ENCODE measurements at regions not wholly inside any gene's neighbourhood (a gene's known extent, or its start where the extent isn't known, plus 50 kb on each side); places are given as distances from the start of the nearest gene placed in this dataset.

DNA sequence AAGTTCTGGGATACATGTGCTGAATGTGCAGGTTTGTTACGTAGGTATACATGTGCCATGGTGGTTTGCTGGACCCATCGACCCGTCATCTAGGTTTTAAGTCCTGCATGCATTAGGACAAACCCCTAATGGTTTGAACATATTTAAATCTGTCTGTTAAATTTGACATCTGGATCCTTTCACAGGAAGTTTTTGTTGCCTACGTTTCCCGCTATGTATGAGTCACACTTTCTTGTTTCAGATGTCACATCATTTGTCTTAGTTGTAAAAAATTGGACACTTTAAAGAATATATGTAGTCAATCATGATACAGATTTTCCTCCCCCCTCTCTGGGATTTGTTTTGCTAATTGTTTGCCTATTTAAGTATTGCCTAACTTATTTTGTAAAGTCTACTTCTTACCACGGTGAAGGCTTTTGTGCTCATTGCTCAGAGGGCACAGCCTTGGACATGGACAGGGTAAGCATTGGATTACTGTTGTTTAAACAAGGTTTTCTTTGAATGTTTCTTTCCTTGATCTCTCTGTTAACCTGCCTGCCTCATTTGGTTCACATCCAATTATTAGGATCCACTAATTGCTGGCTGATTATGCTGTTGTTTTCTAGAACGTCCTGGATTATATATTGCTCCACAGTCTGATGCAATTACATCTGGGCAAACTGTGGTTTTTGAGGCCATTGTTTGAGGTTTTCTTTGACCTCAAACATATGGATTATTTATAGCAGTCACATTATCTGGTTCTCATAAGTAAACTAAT, 1441.4 kb downstream of the AACS start:
- DNase-seq (ENCODE audit: low read depth) = no peak

DNA sequence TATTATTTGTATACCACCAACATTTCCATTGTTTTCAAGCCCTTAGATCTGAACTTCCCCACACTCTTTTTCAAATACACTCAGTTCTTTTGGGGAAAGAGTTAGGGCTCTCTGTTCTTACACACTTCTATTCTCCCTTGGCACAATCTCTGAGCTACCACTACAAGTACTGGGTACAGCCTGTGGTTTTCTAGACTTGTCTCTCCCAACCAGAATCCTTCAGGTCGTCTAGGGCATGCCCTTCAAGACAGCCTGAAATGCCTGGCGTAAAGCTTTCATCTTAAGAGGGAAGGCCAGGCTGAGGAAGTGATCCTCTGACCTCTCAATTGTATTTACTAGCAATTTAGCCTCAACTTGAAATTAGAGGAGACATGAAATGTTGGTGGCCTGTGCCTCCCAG, 1442.0 kb downstream of the AACS start:
- no peak for DNase-seq (ENCODE audit: low read depth)

GRCh38 chr12:126509572-126509971, 1444.3 kb downstream of the AACS start:
- no peak for DNase-seq (ENCODE audit: low read depth)

GRCh38 chr12:126510630-126511029, 1445.4 kb downstream of the AACS start:
- DNase-seq (ENCODE audit: low read depth) = no peak

DNA sequence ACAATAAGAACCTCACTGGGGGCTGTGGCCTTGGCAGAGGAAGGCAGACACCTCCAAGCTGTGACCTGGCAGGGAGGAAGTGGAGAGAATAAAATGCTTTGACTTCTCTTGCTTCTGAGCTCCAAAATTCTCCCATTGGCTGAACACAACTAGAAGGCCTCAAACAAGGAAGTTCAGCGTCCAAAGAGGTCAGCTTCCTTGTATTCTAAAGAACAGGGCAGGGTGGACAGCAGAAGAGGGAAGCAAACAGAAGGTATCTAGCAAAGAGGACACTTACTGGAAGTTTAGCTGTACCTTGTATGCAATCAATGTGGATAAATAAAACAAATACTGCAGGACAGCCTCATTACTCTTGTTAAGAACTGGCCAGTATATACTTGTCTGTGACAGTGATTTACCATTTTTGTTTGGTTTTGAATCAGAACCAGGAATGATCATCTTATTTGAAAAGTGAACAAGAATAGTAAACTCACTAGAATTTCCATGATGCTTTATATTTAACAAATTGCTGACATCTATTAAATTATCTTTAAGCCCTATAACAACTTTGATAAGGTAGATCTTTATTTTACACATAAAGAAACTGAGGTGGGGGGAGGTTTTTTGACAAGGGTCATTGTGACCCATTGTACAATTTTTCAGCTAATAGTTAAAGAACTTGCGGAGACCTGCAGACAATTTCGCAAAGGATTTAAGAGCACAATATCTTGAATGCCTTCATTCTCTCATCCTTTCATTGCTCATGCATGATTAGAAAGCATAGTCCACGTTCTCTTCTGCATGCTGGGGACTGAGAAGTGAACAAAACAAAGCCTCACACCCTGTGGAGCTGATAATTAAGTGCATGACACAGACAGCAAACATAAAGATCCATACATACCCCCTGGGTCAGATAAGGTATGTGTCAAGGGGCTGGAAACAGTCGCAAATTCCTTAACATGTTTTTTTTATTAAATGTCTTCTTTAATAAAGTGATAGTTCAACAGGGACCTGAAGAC, 1448.0 kb downstream of the AACS start:
- no peak for DNase-seq (ENCODE audit: low read depth)

DNA sequence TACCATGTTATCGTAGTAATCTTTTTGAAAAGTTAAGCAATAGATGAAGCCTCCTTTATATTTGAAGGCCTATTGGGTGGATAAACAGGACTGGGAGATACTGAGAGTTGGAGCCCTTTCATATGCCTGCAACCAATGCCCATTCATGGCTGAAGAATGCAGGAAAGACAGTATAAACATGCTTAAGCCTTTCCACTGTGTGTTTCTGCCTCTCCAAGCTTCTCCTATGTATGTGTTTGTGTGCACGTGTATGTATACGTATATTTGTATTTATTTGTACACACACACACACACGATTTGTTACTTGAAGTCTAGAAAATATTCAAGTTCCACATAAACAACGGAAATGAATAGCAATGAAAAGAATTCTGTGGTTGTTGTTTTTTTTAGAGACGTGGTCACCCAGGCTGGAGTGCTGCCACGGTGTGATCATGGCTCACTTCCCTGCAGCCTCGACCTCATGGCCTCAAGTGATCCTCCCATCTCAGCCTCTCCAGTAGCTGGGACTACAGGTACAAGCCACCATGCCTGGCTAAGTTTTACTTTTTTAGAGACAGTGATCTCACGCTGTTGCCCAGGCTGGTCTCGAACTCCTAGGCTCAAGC, 1453.5 kb downstream of the AACS start:
- no peak for DNase-seq (ENCODE audit: low read depth)

- DNase-seq (ENCODE audit: low read depth) = no peak
Observed at GRCh38 chr12:126519833-126520232, 1454.6 kb downstream of the AACS start.

- DNase-seq (ENCODE audit: low read depth) = no peak
Observed at GRCh38 chr12:126523891-126524290, 1458.7 kb downstream of the AACS start.

DNA sequence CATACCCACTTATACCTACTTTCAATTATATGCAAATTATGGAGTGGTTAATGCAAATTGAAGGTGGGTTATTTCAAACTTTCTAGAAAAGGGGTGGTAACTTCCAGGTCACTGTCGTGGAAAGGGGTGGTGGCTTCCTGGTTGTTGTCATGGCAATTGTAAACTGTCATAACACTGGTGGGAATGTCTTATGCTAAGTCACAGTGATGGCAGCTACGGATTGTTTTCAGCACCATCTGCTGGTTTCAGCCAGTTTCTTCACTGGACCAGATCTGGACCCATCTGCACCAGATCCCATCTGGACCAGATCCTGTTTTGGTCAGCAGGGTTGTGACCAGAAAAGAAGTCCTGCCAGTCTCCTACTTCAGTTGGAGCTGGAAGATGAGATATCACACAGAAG, 1469.3 kb downstream of the AACS start:
- no peak for DNase-seq (ENCODE audit: low read depth)

GRCh38 chr12:126534942-126535341, 1469.7 kb downstream of the AACS start:
- DNase-seq (ENCODE audit: low read depth) = no peak

GRCh38 chr12:126535971-126536370, 1470.7 kb downstream of the AACS start:
- no peak for DNase-seq (ENCODE audit: low read depth)

GRCh38 chr12:126537961-126538530, 1472.8 kb downstream of the AACS start:
- no peak for DNase-seq (ENCODE audit: low read depth)

- no peak for DNase-seq (ENCODE audit: low read depth)
Observed at GRCh38 chr12:126538888-126539287, 1473.7 kb downstream of the AACS start.

- DNase-seq (ENCODE audit: low read depth) = no peak
Observed at GRCh38 chr12:126545411-126545810, 1480.2 kb downstream of the AACS start.

DNA sequence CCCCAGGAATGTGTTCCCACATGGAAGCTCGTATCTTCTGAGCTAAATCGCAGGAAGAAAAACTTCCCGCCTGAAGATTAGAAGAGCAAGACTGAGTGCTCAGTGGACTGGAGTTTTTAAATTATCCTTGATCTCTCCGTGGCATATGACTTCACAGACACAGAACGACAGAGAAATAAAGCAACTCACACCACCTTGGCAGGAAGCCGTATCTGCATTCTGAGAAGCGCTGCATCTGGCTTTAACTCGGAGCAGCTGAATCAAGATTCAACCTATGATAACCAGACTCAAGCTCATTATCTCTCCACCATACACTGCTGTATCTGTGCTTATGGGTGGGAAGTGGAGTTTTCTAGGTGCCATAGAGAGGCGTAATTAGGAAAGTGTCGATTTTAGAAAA, 1482.7 kb downstream of the AACS start:
- no peak for DNase-seq (ENCODE audit: low read depth)

GRCh38 chr12:126551869-126552268, 1486.6 kb downstream of the AACS start:
- no peak for DNase-seq (ENCODE audit: low read depth)

GRCh38 chr12:126554625-126555024, 1489.4 kb downstream of the AACS start:
- DNase-seq (ENCODE audit: low read depth) = no peak

- DNase-seq (ENCODE audit: low read depth) = no peak
Observed at GRCh38 chr12:126557659-126558058, 1492.4 kb downstream of the AACS start.

DNA sequence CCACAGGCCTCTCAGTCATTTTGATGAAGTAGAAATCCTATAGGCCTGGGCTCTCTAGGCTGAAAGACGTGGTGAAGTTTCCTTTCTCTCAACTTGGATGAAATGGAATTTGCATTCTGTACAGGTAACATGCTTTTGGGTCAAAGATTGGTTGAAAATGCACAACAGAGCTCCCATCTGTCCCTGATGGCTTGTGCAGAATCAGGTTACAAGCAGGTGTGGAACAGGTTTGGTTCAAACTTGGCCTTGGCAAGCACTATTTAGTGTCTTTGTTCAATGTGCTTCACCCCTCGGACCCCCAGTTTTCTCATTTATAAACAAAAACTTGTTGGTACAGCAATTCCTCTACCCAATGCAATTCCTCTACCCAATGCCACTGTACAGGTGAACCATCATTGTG, 1493.0 kb downstream of the AACS start:
- no peak for DNase-seq (ENCODE audit: low read depth)

GRCh38 chr12:126558810-126559209, 1493.6 kb downstream of the AACS start:
- no peak for DNase-seq (ENCODE audit: low read depth)

DNA sequence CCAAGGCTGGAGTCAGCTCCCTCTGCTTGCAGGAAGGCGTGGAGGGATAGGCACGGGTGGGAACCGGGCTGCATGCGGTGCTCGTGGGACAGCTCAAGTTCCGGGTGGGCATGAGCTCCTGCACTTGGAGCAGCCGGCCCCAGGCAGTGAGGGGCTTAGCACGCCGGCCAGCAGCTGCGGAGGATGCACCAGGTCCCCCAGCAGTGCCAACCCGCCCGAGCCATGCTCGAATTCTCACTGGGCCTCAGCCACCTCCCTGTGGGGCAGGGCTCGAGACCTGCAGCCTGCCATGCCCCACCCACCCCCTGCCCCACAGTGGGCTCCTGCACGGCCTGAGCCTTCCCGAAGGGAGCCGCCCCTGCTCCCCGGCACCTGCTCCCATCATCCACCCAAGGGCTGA, 1501.8 kb downstream of the AACS start:
- DNase-seq (ENCODE audit: low read depth) = no peak

- DNase-seq (ENCODE audit: low read depth) = no peak
Observed at GRCh38 chr12:126569706-126570105, 1504.5 kb downstream of the AACS start.
